Esophagus (tissue), 2 donors: ENCODE measurements at regions not wholly inside any gene's neighbourhood (a gene's known extent, or its start where the extent isn't known, plus 50 kb on each side); places are given as distances from the start of the nearest gene placed in this dataset.

Source experiments
- H3K27ac ChIP-seq, 2 donors: one replicate each; pipeline ENCODE4 v1.5.1; 2013; ENCODE audit warnings: low read depth in 2 of 2, mild to moderate bottlenecking in 2 of 2, inconsistent platforms in 1 of 2, low read length in 1 of 2, moderate library complexity in 1 of 2
- H3K27me3 ChIP-seq, 2 donors: one replicate each; pipeline ENCODE4 v1.6.1; 2013; ENCODE audit warnings: low read length in 2 of 2, control low read depth in 1 of 2, mild to moderate bottlenecking in 1 of 2; ENCODE audit not compliant: insufficient read depth in 2 of 2, control insufficient read depth in 1 of 2
- H3K36me3 ChIP-seq, 2 donors: one replicate each; pipeline ENCODE4 v1.6.1; 2013; ENCODE audit warnings: low read length in 1 of 2; ENCODE audit not compliant: control insufficient read depth in 2 of 2, insufficient read depth in 2 of 2
- H3K4me1 ChIP-seq, 2 donors: one replicate each; pipeline ENCODE4 v1.6.1; 2013; ENCODE audit warnings: low read length in 1 of 2; ENCODE audit not compliant: control insufficient read depth in 2 of 2, insufficient read depth in 2 of 2
- H3K4me3 ChIP-seq, 2 donors: one replicate each; pipeline ENCODE4 v1.5.1; 2013; ENCODE audit warnings: low read length in 2 of 2, mild to moderate bottlenecking in 2 of 2, low read depth in 1 of 2, moderate library complexity in 1 of 2
- H3K9me3 ChIP-seq, 2 donors: one replicate each; pipeline ENCODE4 v1.6.1; 2013; ENCODE audit warnings: mild to moderate bottlenecking in 2 of 2, low read depth in 1 of 2, low read length in 1 of 2, moderate library complexity in 1 of 2; ENCODE audit not compliant: control insufficient read depth in 2 of 2, insufficient read depth in 1 of 2
- WGBS, 2 donors: extraction: QIAGEN DNeasy Blood & Tissue Kit; methylation state at CpG; one replicate each; pipeline ENCODE4 v1.1.7; 2013; 5-methylcytosine and 5-hydroxymethylcytosine counted together
- donor health status: healthy with polysubstance abuse.
- donor health status: Bipolar disorder and iron deficiency.

DNA sequence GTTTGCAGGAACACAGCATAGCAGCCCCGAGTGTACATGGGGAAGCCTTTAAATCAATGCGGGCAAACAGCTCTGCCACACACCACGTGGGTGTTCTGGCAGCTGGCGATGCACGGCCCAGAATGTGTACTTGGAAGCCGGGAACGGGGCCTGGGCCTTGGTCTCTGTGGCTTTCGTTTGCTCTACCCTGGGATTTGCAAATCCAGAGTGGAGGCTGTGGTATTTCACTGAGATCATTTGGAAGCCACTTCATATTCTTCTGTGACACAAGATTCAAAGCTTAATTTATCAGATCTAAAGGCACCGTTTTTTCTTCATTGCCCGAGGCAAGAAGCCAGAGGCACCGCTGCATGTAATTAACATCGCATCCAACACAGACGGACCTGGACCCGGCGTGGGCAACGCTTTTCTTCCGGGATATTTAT lies 246.3 kb upstream of the MYT1L start:
- WGBS, 2 donors, result 42 to 51% methylated on average over 17 of the region's 17 CpGs
- Histone ChIP-seq H3K4me3 (no peak overlapping the region), H3K27ac (no peak overlapping the region), H3K27me3 (no peaks in the 10 kb centered on the region), H3K36me3 (no peaks in the 10 kb centered on the region), H3K4me1 (no peaks in the 10 kb centered on the region), H3K9me3 (peaks cover 4 to 14% of the 10 kb centered on the region in 2 donors)

DNA sequence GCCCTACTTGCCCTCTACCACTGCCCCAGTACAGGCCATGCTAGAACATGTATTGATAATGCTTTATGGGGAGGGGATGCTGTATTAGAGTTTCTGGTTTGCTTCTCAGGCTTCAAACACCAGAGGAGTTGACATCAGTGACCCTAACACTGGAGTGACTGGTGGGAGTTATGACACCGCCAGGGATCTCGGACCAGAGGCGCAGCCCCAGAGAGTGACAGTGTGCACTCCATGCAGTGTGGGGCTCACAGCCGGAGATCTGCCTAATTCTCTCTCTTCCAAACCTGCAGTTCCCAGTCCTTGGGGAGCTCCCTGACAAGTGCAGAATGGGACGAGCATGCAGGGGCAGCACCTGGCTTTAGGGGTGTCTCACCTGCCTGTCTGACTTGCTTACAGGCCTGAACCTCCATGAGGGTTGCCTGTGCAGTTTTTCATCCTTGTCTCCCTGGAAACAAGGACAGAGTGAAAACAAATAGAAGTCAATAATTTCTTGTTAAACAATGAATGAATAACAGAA lies 244.9 kb upstream of the MYT1L start:
- 77 to 84% methylated on average over 5 of the region's 5 CpGs for WGBS, 2 donors
- Histone ChIP-seq H3K27ac (no peak overlapping the region), H3K4me1 (no peaks in the 10 kb centered on the region), H3K9me3 (peaks cover 4 to 14% of the 10 kb centered on the region in 2 donors), H3K36me3 (no peaks in the 10 kb centered on the region), H3K27me3 (no peaks in the 10 kb centered on the region), H3K4me3 (no peak overlapping the region)

- no peak overlapping the region for H3K4me3 ChIP-seq
- H3K36me3 ChIP-seq, result no peaks in the 10 kb centered on the region
- H3K4me1 ChIP-seq, result no peaks in the 10 kb centered on the region
- WGBS, 2 donors, result 82 to 85% methylated on average over 10 of the region's 10 CpGs
- peaks cover 4 to 14% of the 10 kb centered on the region in 2 donors for H3K9me3 ChIP-seq
- H3K27ac ChIP-seq, result no peak overlapping the region
- no peaks in the 10 kb centered on the region for H3K27me3 ChIP-seq
Measured at GRCh38 chr2:2575181-2575577, 244.1 kb upstream of the MYT1L start.

DNA sequence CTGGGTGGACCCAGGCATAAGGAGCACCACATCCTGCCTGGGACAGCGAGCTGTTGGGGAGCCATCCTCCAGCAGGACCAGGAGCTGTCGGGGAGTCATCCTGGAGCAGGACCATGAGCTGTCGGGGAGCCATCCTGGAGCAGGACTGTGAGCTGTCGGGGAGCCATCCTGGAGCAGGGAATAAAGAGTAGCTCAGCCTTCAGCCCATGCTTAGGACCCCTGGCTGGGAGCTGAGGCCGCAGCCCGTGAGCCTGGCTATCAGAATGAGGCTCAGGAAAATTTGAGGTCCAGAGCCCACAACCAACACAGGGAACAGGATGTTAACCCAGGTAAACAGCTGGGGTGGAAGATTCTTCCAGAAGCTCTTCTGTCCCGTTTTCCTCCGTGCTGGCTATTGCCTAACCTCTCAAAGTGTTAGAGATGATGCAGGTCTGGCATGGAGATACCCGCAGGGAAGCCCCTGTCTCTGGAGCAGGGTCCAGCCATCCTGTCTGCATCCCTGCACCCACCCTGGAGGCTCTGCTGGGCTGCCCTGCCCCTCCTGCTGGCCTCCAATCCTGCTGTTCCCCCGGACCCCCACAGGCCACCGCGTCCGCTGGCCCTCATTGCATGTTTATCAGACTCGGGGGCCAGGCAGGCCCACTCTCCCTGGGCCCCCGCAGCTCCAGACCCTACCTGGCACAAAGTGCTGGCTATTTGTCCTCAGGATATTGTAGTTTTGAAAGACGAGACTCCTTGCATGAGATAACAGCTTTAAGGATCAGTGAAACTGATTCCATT lies 243.5 kb upstream of the MYT1L start:
- H3K27ac ChIP-seq, result no peak overlapping the region
- peaks cover 4 to 14% of the 10 kb centered on the region in 2 donors for H3K9me3 ChIP-seq
- H3K27me3 ChIP-seq, result no peaks in the 10 kb centered on the region
- no peaks in the 10 kb centered on the region for H3K36me3 ChIP-seq
- no peaks in the 10 kb centered on the region for H3K4me1 ChIP-seq
- H3K4me3 ChIP-seq, result no peak overlapping the region
- 81 to 83% methylated on average over 15 of the region's 16 CpGs for WGBS, 2 donors

GRCh38 chr2:2573658-2574293 lies 242.7 kb upstream of the MYT1L start:
- no peaks in the 10 kb centered on the region for H3K27me3 ChIP-seq
- 94 to 95% methylated on average over 15 of the region's 15 CpGs for WGBS, 2 donors
- no peak overlapping the region for H3K27ac ChIP-seq
- no peaks in the 10 kb centered on the region for H3K4me1 ChIP-seq
- no peaks in the 10 kb centered on the region for H3K36me3 ChIP-seq
- no peak overlapping the region for H3K4me3 ChIP-seq
- H3K9me3 ChIP-seq, result peaks cover 4 to 16% of the 10 kb centered on the region in 2 donors

GRCh38 chr2:2573205-2573604 lies 242.1 kb upstream of the MYT1L start:
- no peak overlapping the region for H3K27ac ChIP-seq
- no peaks in the 10 kb centered on the region for H3K4me1 ChIP-seq
- H3K4me3 ChIP-seq, result no peak overlapping the region
- 89 to 95% methylated on average over 4 of the region's 4 CpGs for WGBS, 2 donors
- H3K27me3 ChIP-seq, result no peaks in the 10 kb centered on the region
- peaks cover 4 to 16% of the 10 kb centered on the region in 2 donors for H3K9me3 ChIP-seq
- no peaks in the 10 kb centered on the region for H3K36me3 ChIP-seq

- H3K9me3 ChIP-seq, result peaks cover 4 to 16% of the 10 kb centered on the region in 2 donors
- H3K4me1 ChIP-seq, result no peaks in the 10 kb centered on the region
- no peaks in the 10 kb centered on the region for H3K36me3 ChIP-seq
- no peak overlapping the region for H3K4me3 ChIP-seq
- no peak overlapping the region for H3K27ac ChIP-seq
- WGBS, 2 donors, result 95 to 96% methylated on average over 25 of the region's 25 CpGs
- H3K27me3 ChIP-seq, result no peaks in the 10 kb centered on the region
Measured at GRCh38 chr2:2572393-2573204, 241.5 kb upstream of the MYT1L start.

DNA sequence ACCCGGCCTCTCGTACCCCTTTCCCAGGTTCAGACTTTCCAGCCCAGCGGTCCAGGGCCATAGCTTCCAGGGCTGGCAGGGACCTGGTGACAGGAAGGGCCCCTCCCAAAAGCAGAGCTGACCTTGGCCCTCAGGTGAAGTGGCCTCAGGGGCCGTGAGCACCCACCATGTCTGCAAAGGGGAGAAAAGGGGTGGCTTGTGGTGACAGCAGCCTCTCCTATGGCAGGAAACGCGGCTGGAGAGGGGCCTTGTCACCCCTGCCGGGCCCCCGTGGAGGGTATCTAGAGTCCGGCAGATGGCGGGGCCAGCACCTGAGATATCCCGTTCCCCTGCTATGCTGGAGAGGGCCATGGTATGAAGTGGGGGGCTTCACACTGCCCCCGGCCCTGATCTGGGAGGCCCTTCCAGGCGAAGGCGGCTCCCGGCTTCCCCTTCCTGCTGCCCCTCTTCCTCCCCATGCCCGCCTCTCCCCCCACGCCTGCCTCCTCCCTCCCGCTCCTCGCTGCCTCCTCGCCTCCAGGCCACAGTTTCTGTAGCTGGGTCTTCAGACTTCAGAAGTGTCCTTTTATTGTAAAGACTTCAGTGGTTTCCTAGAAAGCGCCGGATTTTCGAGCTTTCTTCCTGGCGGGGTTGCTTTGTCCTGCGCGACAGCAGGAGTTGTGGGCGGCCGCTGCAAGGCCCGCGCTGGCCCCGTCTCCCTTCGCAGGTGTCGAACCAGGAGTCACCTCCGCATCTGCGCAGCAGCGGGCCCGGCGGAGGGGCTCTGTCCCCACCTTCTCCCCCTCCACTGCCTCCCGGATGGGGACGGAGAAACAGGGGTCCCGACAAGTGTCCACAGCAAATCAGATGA lies 240.5 kb upstream of the MYT1L start:
- no peaks in the 10 kb centered on the region for H3K27me3 ChIP-seq
- no peak overlapping the region for H3K4me3 ChIP-seq
- H3K4me1 ChIP-seq, result no peaks in the 10 kb centered on the region
- peaks cover 4 to 16% of the 10 kb centered on the region in 2 donors for H3K9me3 ChIP-seq
- 90 to 93% methylated on average over 41 of the region's 41 CpGs for WGBS, 2 donors
- no peak overlapping the region for H3K27ac ChIP-seq
- H3K36me3 ChIP-seq, result no peaks in the 10 kb centered on the region

GRCh38 chr2:2570871-2571270 lies 239.8 kb upstream of the MYT1L start:
- H3K36me3 ChIP-seq, result no peaks in the 10 kb centered on the region
- H3K4me3 ChIP-seq, result no peak overlapping the region
- H3K4me1 ChIP-seq, result no peaks in the 10 kb centered on the region
- no peaks in the 10 kb centered on the region for H3K27me3 ChIP-seq
- 90 to 92% methylated on average over 5 of the region's 5 CpGs for WGBS, 2 donors
- peaks cover 4 to 16% of the 10 kb centered on the region in 2 donors for H3K9me3 ChIP-seq
- no peak overlapping the region for H3K27ac ChIP-seq
